SK-N-SH treated with all-trans-retinoic acid at 6 μM for 48 hours (cell line): ENCODE measurements at regions not wholly inside any gene's neighbourhood (a gene's known extent, or its start where the extent isn't known, plus 50 kb on each side); places are given as distances from the start of the nearest gene placed in this dataset.

Source experiments
- ATAC-seq: fragments of 200-7000 bp; cut with Tn5 transposase; 3 replicates; pipeline ENCODE4 v1.9.1; 2020; ENCODE audit warnings: mild to moderate bottlenecking, moderate library complexity
- ARNTL ChIP-seq: fragments of 450-650 bp; formaldehyde crosslinking; IDR thresholded peaks from 2 replicates; pipeline ENCODE4 v1.5.0; 2020; ENCODE audit warnings: low read depth, mild to moderate bottlenecking, moderate library complexity, borderline replicate concordance
- GLIS3 ChIP-seq: fragments of 250-450 bp; sonication (Bioruptor Pico); IDR thresholded peaks from 2 replicates; pipeline ENCODE4 v1.5.0; 2020; ENCODE audit warnings: mild to moderate bottlenecking, moderate library complexity
- ISL1 ChIP-seq: fragments of 250-450 bp; sonication (Bioruptor Pico); IDR thresholded peaks from 2 replicates; pipeline ENCODE4 v2.1.2; 2022; ENCODE audit warnings: mild to moderate bottlenecking, moderate library complexity
- RARB ChIP-seq: fragments of 250-450 bp; sonication (Bioruptor Pico); IDR thresholded peaks from 2 replicates; pipeline ENCODE4 v1.8.0; 2021; ENCODE audit warnings: mild to moderate bottlenecking, moderate library complexity
- TOX ChIP-seq: fragments of 250-450 bp; sonication (Bioruptor Pico); IDR thresholded peaks from 2 replicates; pipeline ENCODE4 v1.8.0; 2021; ENCODE audit warnings: mild to moderate bottlenecking, moderate library complexity, borderline replicate concordance
- ZC3H10 ChIP-seq: fragments of 250-450 bp; sonication (Bioruptor Pico); IDR thresholded peaks from 2 replicates; pipeline ENCODE4 v1.5.1; 2021; ENCODE audit warnings: mild to moderate bottlenecking, moderate library complexity
- ZFP3 ChIP-seq: fragments of 250-450 bp; sonication (Bioruptor Pico); IDR thresholded peaks from 2 replicates; pipeline ENCODE4 v1.5.0; 2020; ENCODE audit warnings: mild to moderate bottlenecking, moderate library complexity
- ZNF565 ChIP-seq: fragments of 450-650 bp; formaldehyde crosslinking; conservative IDR thresholded peaks from 2 replicates; pipeline ENCODE4 v1.5.0; 2020; ENCODE audit warnings: low read depth, mild to moderate bottlenecking, moderate library complexity
- TF ChIP-seq, protein P1 (sequence below): fragments of 250-450 bp; sonication (Bioruptor Pico); IDR thresholded peaks from 2 replicates; pipeline ENCODE4 v1.5.1; 2021; ENCODE audit warnings: mild to moderate bottlenecking, moderate library complexity
- TF ChIP-seq, protein P2 (sequence below): fragments of 250-450 bp; sonication (Bioruptor Pico); IDR thresholded peaks from 2 replicates; pipeline ENCODE4 v1.5.0; 2020; ENCODE audit warnings: mild to moderate bottlenecking, moderate library complexity
- TF ChIP-seq, protein P3 (sequence below): fragments of 250-450 bp; sonication (Bioruptor Pico); IDR thresholded peaks from 2 replicates; pipeline ENCODE4 v1.8.0; 2021; ENCODE audit warnings: low read depth, mild to moderate bottlenecking, moderate library complexity, borderline replicate concordance
- TF ChIP-seq, protein P4 (sequence below): fragments of 250-450 bp; sonication (Bioruptor Pico); IDR thresholded peaks from 2 replicates; pipeline ENCODE4 v1.8.0; 2020; ENCODE audit warnings: mild to moderate bottlenecking, moderate library complexity, borderline replicate concordance
- TF ChIP-seq, protein P5 (sequence below): fragments of 250-450 bp; sonication (Bioruptor Pico); IDR thresholded peaks from 2 replicates; pipeline ENCODE4 v1.5.1; 2020; ENCODE audit warnings: low read depth, mild to moderate bottlenecking, moderate library complexity

DNA sequence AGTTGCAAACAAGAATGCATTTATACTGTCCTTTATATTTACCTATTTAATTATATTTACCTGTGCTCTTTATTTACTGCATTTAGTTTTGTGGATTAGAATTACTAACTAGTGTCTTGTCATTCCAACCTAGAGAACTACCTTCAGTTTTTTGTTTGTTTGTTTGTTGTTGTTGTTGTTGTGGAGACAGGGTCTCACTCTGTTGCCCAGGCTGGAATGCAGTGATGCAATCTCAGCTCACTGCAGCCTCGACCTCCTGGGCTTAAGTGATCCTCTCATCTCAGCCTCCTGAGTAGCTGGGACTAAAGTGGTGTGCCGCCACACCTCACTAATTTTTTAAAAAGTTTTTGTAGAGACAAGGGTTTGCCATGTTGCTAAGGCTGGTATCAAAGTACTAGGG lies 156.4 kb upstream of the AKR1E2 start (continued):
- TF ChIP-seq, protein P1, sequence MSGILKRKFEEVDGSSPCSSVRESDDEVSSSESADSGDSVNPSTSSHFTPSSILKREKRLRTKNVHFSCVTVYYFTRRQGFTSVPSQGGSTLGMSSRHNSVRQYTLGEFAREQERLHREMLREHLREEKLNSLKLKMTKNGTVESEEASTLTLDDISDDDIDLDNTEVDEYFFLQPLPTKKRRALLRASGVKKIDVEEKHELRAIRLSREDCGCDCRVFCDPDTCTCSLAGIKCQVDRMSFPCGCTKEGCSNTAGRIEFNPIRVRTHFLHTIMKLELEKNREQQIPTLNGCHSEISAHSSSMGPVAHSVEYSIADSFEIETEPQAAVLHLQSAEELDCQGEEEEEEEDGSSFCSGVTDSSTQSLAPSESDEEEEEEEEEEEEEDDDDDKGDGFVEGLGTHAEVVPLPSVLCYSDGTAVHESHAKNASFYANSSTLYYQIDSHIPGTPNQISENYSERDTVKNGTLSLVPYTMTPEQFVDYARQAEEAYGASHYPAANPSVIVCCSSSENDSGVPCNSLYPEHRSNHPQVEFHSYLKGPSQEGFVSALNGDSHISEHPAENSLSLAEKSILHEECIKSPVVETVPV (CRISPR knock-in tag), result no peak

DNA sequence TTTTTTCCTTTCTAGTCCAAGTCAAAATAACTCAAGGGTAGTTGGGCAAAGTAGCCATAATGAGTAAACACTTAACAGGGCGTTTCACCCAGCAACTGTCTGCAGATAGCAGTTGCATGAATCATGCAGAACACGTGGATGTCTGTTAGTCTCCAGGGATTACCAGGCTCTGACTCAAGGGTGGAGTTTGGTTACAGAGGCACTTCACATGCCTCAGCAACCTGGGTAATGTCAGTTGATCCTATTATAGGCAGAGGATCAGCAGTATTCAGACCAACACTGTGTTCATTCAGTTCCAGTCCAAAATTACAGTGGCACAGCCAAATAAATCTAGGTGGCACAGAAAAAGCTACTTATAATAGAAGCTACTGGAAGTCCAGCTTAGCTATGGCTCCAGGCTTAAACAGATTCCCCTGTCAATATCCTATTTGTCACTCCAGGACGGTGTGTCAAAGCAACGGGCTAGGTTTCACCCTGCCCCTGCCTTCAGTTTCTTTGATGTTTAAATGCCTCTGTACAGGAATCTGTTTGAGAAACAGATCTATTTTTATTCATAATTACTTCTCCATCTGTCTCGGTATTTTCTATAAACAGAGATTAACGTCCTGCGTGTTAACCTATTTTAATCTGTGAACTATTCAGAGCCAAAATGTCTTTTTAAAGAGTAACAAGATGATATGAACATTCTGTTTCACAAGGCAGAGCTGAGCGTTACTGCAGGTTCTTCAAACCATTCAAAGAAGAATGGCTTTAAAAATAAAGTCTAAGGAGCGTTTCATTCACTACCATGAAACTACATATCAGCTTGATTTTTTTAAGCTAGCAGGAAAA lies 162.6 kb upstream of the AKR1E2 start:
- TF ChIP-seq, protein P2, sequence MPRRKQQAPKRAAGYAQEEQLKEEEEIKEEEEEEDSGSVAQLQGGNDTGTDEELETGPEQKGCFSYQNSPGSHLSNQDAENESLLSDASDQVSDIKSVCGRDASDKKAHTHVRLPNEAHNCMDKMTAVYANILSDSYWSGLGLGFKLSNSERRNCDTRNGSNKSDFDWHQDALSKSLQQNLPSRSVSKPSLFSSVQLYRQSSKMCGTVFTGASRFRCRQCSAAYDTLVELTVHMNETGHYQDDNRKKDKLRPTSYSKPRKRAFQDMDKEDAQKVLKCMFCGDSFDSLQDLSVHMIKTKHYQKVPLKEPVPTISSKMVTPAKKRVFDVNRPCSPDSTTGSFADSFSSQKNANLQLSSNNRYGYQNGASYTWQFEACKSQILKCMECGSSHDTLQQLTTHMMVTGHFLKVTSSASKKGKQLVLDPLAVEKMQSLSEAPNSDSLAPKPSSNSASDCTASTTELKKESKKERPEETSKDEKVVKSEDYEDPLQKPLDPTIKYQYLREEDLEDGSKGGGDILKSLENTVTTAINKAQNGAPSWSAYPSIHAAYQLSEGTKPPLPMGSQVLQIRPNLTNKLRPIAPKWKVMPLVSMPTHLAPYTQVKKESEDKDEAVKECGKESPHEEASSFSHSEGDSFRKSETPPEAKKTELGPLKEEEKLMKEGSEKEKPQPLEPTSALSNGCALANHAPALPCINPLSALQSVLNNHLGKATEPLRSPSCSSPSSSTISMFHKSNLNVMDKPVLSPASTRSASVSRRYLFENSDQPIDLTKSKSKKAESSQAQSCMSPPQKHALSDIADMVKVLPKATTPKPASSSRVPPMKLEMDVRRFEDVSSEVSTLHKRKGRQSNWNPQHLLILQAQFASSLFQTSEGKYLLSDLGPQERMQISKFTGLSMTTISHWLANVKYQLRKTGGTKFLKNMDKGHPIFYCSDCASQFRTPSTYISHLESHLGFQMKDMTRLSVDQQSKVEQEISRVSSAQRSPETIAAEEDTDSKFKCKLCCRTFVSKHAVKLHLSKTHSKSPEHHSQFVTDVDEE (CRISPR knock-in tag), result no peak
- TF ChIP-seq, protein P3, sequence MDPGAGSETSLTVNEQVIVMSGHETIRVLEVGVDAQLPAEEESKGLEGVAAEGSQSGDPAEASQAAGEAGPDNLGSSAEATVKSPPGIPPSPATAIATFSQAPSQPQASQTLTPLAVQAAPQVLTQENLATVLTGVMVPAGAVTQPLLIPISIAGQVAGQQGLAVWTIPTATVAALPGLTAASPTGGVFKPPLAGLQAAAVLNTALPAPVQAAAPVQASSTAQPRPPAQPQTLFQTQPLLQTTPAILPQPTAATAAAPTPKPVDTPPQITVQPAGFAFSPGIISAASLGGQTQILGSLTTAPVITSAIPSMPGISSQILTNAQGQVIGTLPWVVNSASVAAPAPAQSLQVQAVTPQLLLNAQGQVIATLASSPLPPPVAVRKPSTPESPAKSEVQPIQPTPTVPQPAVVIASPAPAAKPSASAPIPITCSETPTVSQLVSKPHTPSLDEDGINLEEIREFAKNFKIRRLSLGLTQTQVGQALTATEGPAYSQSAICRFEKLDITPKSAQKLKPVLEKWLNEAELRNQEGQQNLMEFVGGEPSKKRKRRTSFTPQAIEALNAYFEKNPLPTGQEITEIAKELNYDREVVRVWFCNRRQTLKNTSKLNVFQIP (CRISPR knock-in tag), result no peak
- peak; percentile 58 for TF ChIP-seq ISL1 (CRISPR knock-in tag)
- TF ChIP-seq GLIS3 (CRISPR knock-in tag), result no peak
- TF ChIP-seq, protein P1 (CRISPR knock-in tag), result no peak
- TF ChIP-seq, protein P4, sequence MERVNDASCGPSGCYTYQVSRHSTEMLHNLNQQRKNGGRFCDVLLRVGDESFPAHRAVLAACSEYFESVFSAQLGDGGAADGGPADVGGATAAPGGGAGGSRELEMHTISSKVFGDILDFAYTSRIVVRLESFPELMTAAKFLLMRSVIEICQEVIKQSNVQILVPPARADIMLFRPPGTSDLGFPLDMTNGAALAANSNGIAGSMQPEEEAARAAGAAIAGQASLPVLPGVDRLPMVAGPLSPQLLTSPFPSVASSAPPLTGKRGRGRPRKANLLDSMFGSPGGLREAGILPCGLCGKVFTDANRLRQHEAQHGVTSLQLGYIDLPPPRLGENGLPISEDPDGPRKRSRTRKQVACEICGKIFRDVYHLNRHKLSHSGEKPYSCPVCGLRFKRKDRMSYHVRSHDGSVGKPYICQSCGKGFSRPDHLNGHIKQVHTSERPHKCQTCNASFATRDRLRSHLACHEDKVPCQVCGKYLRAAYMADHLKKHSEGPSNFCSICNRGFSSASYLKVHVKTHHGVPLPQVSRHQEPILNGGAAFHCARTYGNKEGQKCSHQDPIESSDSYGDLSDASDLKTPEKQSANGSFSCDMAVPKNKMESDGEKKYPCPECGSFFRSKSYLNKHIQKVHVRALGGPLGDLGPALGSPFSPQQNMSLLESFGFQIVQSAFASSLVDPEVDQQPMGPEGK (CRISPR knock-in tag), result 0 out of 2 replicates have a peak, but pooled peaks have one; percentile 14
- TF ChIP-seq RARB (CRISPR knock-in tag), result 0 out of 2 replicates have a peak, but pooled peaks have one; percentile 9
- no peak for TF ChIP-seq TOX
- ATAC-seq, result peak; percentile 97

DNA sequence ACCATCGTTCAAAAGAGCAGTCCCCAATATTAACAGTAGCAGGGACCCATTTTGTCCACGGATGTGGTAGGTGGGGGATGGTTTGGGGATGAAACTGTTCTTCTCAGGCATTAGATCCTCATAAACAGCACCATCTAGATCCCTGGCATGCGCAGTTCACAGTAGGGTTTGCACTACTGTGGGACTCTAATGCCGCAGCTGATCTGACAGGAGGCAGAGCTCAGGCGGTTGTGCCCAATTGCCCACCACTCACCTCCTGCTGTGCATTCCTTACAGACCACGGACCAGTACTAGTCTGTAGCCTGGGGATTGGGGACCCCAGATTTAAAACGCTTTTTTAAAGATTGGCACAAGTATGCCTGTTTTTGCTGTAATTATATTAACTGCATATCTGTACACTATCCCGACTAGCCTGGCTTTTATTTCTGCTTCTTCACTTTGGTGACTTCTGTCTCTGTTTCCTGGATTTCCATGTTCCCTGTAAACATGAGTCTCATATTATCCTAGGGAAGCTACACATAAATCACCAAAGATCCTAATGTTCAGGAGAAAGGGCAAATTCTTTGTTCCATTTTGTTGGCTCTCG lies 163.3 kb upstream of the AKR1E2 start:
- TF ChIP-seq ARNTL (CRISPR knock-in tag), result no peak
- TF ChIP-seq, protein P5, sequence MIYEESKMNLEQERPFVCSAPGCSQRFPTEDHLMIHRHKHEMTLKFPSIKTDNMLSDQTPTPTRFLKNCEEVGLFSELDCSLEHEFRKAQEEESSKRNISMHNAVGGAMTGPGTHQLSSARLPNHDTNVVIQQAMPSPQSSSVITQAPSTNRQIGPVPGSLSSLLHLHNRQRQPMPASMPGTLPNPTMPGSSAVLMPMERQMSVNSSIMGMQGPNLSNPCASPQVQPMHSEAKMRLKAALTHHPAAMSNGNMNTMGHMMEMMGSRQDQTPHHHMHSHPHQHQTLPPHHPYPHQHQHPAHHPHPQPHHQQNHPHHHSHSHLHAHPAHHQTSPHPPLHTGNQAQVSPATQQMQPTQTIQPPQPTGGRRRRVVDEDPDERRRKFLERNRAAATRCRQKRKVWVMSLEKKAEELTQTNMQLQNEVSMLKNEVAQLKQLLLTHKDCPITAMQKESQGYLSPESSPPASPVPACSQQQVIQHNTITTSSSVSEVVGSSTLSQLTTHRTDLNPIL (CRISPR knock-in tag), result no peak
- TF ChIP-seq ISL1 (CRISPR knock-in tag), result no peak
- TF ChIP-seq, protein P3 (CRISPR knock-in tag), result no peak
- TF ChIP-seq ZFP3 (CRISPR knock-in tag), result 0 out of 2 replicates have a peak, but pooled peaks have one; percentile 20
- no peak for TF ChIP-seq ZNF565
- TF ChIP-seq ZC3H10 (CRISPR knock-in tag), result no peak
- ATAC-seq, result peak; percentile 66
